ENCODE measurements at regions not wholly inside any gene's neighbourhood (a gene's known extent, or its start where the extent isn't known, plus 50 kb on each side); places are given as distances from the start of the nearest gene placed in this dataset.

DNA sequence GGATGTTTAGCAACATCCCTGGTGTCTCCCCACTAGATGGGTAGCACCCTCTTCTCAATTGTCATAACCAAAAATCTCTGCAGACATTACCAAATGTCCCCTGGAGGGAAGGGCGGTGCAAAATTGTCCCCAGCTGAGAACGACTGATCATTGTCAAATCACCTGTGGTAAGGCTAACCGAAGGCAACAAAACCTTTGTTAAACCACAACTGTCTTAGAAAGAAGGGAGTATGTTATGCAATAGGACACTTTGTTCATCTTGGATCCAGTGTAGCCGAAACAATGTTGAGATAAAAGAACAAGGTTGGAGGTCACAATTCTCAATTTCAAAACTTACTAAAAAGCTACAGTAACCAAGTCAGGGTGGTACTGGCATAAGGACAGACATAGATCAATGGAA is 50.3 kb upstream of the ST3GAL5 start:
- TF ChIP-seq TCF4 (CRISPR knock-in tag; IDR thresholded peaks at IDR 0.05; ENCODE audit: borderline replicate concordance) (no peak), ZNF8 (CRISPR knock-in tag; IDR thresholded peaks at IDR 0.05) (no peak), ARNTL (CRISPR knock-in tag; IDR thresholded peaks at IDR 0.05; ENCODE audit: borderline replicate concordance, low read depth) (no peak), BACH2 (CRISPR knock-in tag; IDR thresholded peaks at IDR 0.05; ENCODE audit: borderline replicate concordance) (no peak), ISL1 (CRISPR knock-in tag; IDR thresholded peaks at IDR 0.05) (no peak), ZFP3 (CRISPR knock-in tag; IDR thresholded peaks at IDR 0.05) (no peak)

Measured in SK-N-SH treated with all-trans-retinoic acid at 6 μM for 48 hours (cell line).